ENCODE measurements at regions not wholly inside any gene's neighbourhood (a gene's known extent, or its start where the extent isn't known, plus 50 kb on each side); places are given as distances from the start of the nearest gene placed in this dataset.

DNA sequence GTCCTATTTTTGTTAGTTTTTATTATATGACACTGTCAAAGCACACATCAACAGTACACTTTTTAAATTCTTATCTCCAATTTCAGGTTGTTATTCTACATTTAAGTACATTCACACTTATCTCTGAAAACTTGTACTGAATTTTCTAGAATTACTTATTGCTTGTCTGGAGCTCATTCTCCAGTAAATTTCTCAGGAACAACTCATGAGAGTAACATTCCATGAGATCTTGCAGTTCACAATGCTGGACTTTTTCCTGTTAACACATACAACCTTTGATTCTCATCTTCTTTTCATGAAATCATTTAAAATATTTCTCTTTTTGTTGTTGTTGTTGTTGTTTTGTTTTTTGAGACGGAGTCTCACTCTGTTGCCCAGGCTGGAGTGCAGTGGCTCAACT lies 320.9 kb upstream of the CAMK1G start:
- H3K27me3 ChIP-seq (replicated peaks; ENCODE audit: insufficient read depth, low read length) = no peaks in the 10 kb centered on the region
- H3K9me3 ChIP-seq (replicated peaks; ENCODE audit: insufficient read depth, low read length) = no peaks in the 10 kb centered on the region
- no peak overlapping the region for H2AFZ ChIP-seq (ENCODE audit: low read length)
- TF ChIP-seq EZH2phosphoT487 (IDR thresholded peaks at IDR 0.05; ENCODE audit: low read length) (no peak), EZH2 (optimal IDR thresholded peaks at IDR 0.05; ENCODE audit: low read depth, low read length) (no peak)
- TF ChIP-seq, protein P1, sequence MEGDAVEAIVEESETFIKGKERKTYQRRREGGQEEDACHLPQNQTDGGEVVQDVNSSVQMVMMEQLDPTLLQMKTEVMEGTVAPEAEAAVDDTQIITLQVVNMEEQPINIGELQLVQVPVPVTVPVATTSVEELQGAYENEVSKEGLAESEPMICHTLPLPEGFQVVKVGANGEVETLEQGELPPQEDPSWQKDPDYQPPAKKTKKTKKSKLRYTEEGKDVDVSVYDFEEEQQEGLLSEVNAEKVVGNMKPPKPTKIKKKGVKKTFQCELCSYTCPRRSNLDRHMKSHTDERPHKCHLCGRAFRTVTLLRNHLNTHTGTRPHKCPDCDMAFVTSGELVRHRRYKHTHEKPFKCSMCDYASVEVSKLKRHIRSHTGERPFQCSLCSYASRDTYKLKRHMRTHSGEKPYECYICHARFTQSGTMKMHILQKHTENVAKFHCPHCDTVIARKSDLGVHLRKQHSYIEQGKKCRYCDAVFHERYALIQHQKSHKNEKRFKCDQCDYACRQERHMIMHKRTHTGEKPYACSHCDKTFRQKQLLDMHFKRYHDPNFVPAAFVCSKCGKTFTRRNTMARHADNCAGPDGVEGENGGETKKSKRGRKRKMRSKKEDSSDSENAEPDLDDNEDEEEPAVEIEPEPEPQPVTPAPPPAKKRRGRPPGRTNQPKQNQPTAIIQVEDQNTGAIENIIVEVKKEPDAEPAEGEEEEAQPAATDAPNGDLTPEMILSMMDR (IDR thresholded peaks at IDR 0.05; ENCODE audit: low read length) = no peak
- H3K27ac ChIP-seq (ENCODE audit: low read length) = no peak overlapping the region
- H3K36me3 ChIP-seq (replicated peaks; ENCODE audit: insufficient read depth, low read length) = no peaks in the 10 kb centered on the region
- no peak overlapping the region for H3K9ac ChIP-seq (ENCODE audit: low read length)
- H3K9me2 ChIP-seq (replicated peaks; ENCODE audit: insufficient read depth, low read length) = no peaks in the 10 kb centered on the region
- H4K20me1 ChIP-seq (ENCODE audit: insufficient read depth, low read length) = no peaks in the 10 kb centered on the region
- no peaks in the 10 kb centered on the region for H3K4me1 ChIP-seq (ENCODE audit: low read length)
- H3F3A ChIP-seq (ENCODE audit: insufficient read depth, low read length) = no peaks in the 10 kb centered on the region
- no peak overlapping the region for H3K4me2 ChIP-seq (ENCODE audit: low read depth, low read length)
- no peak overlapping the region for H3K4me3 ChIP-seq (ENCODE audit: low read length)
- no peak for DNase-seq
- H3K79me2 ChIP-seq (ENCODE audit: low read length) = no peaks in the 10 kb centered on the region

DNA sequence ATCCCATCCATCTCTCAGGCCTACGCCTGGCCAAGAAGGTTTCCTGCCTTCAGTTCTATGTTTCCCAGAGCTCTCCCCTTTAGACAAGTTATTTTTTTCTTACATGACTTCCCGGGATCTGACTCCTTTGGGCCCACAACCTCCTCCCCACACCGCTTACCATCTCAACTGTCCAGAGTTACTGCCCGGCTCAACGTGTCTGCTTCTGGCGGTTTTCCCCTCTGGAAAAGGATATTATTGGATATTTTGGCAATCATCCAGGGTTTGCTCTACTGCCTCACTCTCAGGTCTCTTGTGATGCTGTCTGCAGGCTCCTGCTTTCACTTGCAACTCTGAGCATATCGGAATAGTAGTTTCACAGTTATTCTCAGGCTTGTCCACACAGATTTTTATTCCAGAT lies 318.2 kb upstream of the CAMK1G start:
- Histone ChIP-seq H4K20me1 (ENCODE audit: insufficient read depth, low read length) (no peaks in the 10 kb centered on the region), H3K27me3 (replicated peaks; ENCODE audit: insufficient read depth, low read length) (no peaks in the 10 kb centered on the region), H3K4me2 (ENCODE audit: low read depth, low read length) (no peak overlapping the region), H3F3A (ENCODE audit: insufficient read depth, low read length) (no peaks in the 10 kb centered on the region), H3K4me3 (ENCODE audit: low read length) (no peak overlapping the region), H3K9ac (ENCODE audit: low read length) (no peak overlapping the region), H3K9me2 (replicated peaks; ENCODE audit: insufficient read depth, low read length) (no peaks in the 10 kb centered on the region), H3K27ac (ENCODE audit: low read length) (no peak overlapping the region), H3K9me3 (replicated peaks; ENCODE audit: insufficient read depth, low read length) (no peaks in the 10 kb centered on the region), H3K4me1 (ENCODE audit: low read length) (no peaks in the 10 kb centered on the region), H3K36me3 (replicated peaks; ENCODE audit: insufficient read depth, low read length) (no peaks in the 10 kb centered on the region), H3K79me2 (ENCODE audit: low read length) (no peaks in the 10 kb centered on the region), H2AFZ (ENCODE audit: low read length) (no peak overlapping the region)
- TF ChIP-seq EZH2 (optimal IDR thresholded peaks at IDR 0.05; ENCODE audit: low read depth, low read length) = no peak
- TF ChIP-seq, protein P1 (IDR thresholded peaks at IDR 0.05; ENCODE audit: low read length) = no peak
- no peak for TF ChIP-seq EZH2phosphoT487 (IDR thresholded peaks at IDR 0.05; ENCODE audit: low read length)
- DNase-seq = no peak

DNA sequence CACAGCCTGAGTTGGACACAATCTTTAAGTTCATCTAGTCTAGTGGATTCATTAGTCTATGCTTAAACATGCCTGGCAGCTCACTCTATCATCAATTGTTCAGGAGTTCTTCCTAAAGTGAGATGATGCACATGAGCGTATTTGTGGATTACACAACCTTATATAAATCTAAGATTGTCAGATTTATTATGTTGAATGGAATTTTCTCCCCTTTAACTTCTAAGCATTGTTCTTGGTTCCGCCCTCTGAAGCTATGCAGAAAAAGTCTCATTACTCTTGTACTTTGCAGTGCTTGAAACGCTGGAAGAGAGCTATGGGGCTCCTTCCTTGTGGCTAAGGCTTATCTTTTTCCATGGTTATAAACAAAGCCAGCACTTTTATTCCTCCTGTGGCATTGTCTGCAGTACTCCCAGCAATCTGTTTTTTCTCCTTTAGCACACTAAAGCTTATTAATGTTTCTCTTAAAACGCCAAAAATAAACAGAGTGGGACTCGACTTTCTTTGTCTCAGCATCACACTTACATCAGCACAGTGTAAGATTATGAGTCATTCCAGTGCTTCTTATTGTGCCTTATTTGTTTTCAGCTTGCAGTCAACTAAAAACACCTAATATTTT lies 316.8 kb upstream of the CAMK1G start:
- Histone ChIP-seq H3K4me2 (ENCODE audit: low read depth, low read length) (no peak overlapping the region), H3K27ac (ENCODE audit: low read length) (no peak overlapping the region), H2AFZ (ENCODE audit: low read length) (no peak overlapping the region), H3K4me1 (ENCODE audit: low read length) (no peaks in the 10 kb centered on the region), H3K9me2 (replicated peaks; ENCODE audit: insufficient read depth, low read length) (no peaks in the 10 kb centered on the region), H3K9ac (ENCODE audit: low read length) (no peak overlapping the region), H3K9me3 (replicated peaks; ENCODE audit: insufficient read depth, low read length) (no peaks in the 10 kb centered on the region), H3K4me3 (ENCODE audit: low read length) (no peak overlapping the region), H3K36me3 (replicated peaks; ENCODE audit: insufficient read depth, low read length) (no peaks in the 10 kb centered on the region), H3F3A (ENCODE audit: insufficient read depth, low read length) (no peaks in the 10 kb centered on the region), H4K20me1 (ENCODE audit: insufficient read depth, low read length) (no peaks in the 10 kb centered on the region), H3K79me2 (ENCODE audit: low read length) (no peaks in the 10 kb centered on the region), H3K27me3 (replicated peaks; ENCODE audit: insufficient read depth, low read length) (no peaks in the 10 kb centered on the region)
- TF ChIP-seq, protein P1 (IDR thresholded peaks at IDR 0.05; ENCODE audit: low read length) = no peak
- no peak for TF ChIP-seq EZH2phosphoT487 (IDR thresholded peaks at IDR 0.05; ENCODE audit: low read length)
- TF ChIP-seq EZH2 (optimal IDR thresholded peaks at IDR 0.05; ENCODE audit: low read depth, low read length) = no peak
- DNase-seq = no peak

Measured in MM.1S (cell line).